ENCODE measurements at regions not wholly inside any gene's neighbourhood (a gene's known extent, or its start where the extent isn't known, plus 50 kb on each side); places are given as distances from the start of the nearest gene placed in this dataset.
"Not testable (repeated sequence)": the region's sequence is repeated elsewhere in the genome, so short reads cannot be mapped to it uniquely, and the experiment has no call there.

- no peak overlapping the region for H3K4me3 ChIP-seq (replicated peaks; ENCODE audit: low read depth, low read length)
- no peak for TF ChIP-seq CTCF (IDR thresholded peaks at IDR 0.05; ENCODE audit: low read depth, low read length, missing control alignments)
- no peak for DNase-seq (ENCODE audit: extremely low read depth, low read depth)
These were observed 409.3 kb downstream of the FAM47B start for GRCh38 chrX:35351795-35352483.

- no peak for DNase-seq (ENCODE audit: extremely low read depth, low read depth)
These were observed 415.1 kb downstream of the FAM47B start for GRCh38 chrX:35357656-35358055.

GRCh38 chrX:35362866-35363265 is 420.3 kb downstream of the FAM47B start:
- TF ChIP-seq CTCF (IDR thresholded peaks at IDR 0.05; ENCODE audit: low read depth, low read length, missing control alignments): no peak
- no peak for DNase-seq (ENCODE audit: extremely low read depth, low read depth)
- H3K4me3 ChIP-seq (replicated peaks; ENCODE audit: low read depth, low read length): no peak overlapping the region

More at GRCh38 chrX:35357656-35358055, 415.1 kb downstream of the FAM47B start:
- no peak for TF ChIP-seq CTCF (IDR thresholded peaks at IDR 0.05; ENCODE audit: low read depth, low read length, missing control alignments)
- H3K4me3 ChIP-seq (replicated peaks; ENCODE audit: low read depth, low read length): no peak overlapping the region

- no peak for TF ChIP-seq CTCF (IDR thresholded peaks at IDR 0.05; ENCODE audit: low read depth, low read length, missing control alignments)
- no peak for DNase-seq (ENCODE audit: extremely low read depth, low read depth)
- H3K4me3 ChIP-seq (replicated peaks; ENCODE audit: low read depth, low read length): no peak overlapping the region
These were observed 424.0 kb upstream of the MAGEB16 start for GRCh38 chrX:35374116-35374515.

- peak; percentile 29 for TF ChIP-seq CTCF (IDR thresholded peaks at IDR 0.05; ENCODE audit: low read depth, low read length, missing control alignments)
- no peak for DNase-seq (ENCODE audit: extremely low read depth, low read depth)
- H3K4me3 ChIP-seq (replicated peaks; ENCODE audit: low read depth, low read length): no peak overlapping the region
These were observed 417.1 kb upstream of the MAGEB16 start for GRCh38 chrX:35380808-35381700.

GRCh38 chrX:35381709-35382108 is 416.4 kb upstream of the MAGEB16 start:
- not testable (repeated sequence) for H3K4me3 ChIP-seq (replicated peaks; ENCODE audit: low read depth, low read length); DNase-seq (ENCODE audit: extremely low read depth, low read depth)

- no peak overlapping the region for H3K4me3 ChIP-seq (replicated peaks; ENCODE audit: low read depth, low read length)
- no peak for TF ChIP-seq CTCF (IDR thresholded peaks at IDR 0.05; ENCODE audit: low read depth, low read length, missing control alignments)
- no peak for DNase-seq (ENCODE audit: extremely low read depth, low read depth)
These were observed 415.2 kb upstream of the MAGEB16 start for GRCh38 chrX:35382966-35383365.
